Mucosa of descending colon (tissue), 3 donors: ENCODE measurements at regions not wholly inside any gene's neighbourhood (a gene's known extent, or its start where the extent isn't known, plus 50 kb on each side); places are given as distances from the start of the nearest gene placed in this dataset.

Experiments used
- ATAC-seq: fragments of 200-7000 bp; cut with Tn5 transposase; one replicate; pipeline ENCODE4 v1.9.1; 2020; ENCODE audit warnings: mild to moderate bottlenecking, moderate library complexity
- DNase-seq, 3 donors: peaks; one replicate each; pipeline ENCODE4 v3.0.0-alpha.2; 2020
- H3K36me3 ChIP-seq: fragments of 200-600 bp; one replicate; pipeline ENCODE4 v1.8.0; 2021; ENCODE audit warnings: low read depth, mild to moderate bottlenecking
- H3K4me1 ChIP-seq: fragments of 200-600 bp; one replicate; pipeline ENCODE4 v1.8.0; 2021; ENCODE audit warnings: low read depth, mild to moderate bottlenecking
- H3K4me3 ChIP-seq: fragments of 200-600 bp; one replicate; pipeline ENCODE4 v1.8.0; 2021; ENCODE audit warnings: mild to moderate bottlenecking
- H3K9me3 ChIP-seq: fragments of 200-600 bp; one replicate; pipeline ENCODE4 v1.8.0; 2021; ENCODE audit warnings: mild to moderate bottlenecking
- CTCF ChIP-seq: fragments of 200-600 bp; IDR thresholded peaks from one replicate; pipeline ENCODE4 v1.8.0; 2022; ENCODE audit warnings: antibody characterized with exemption, mild to moderate bottlenecking
- intact Hi-C, 2 donors: fragments of 100-400 bp; cut with DNase I in 1 of 2; cut with micrococcal nuclease in 1 of 2; formaldehyde crosslinking; loops; one replicate each; pipeline versions ENCODE4 v1.11.0 to v1.11.1; 2022; cut with DNase I, micrococcal nuclease
- donor health status: DM: no; HTN: no; CAD: no; lungs with moderate emphysema.
- donor health status: DM: no; HTN: no; CAD: no.
- donor health status: DM: no; HTN: yes; CAD: no.

- H3K4me3 ChIP-seq = no peak overlapping the region
- no peaks in the 10 kb centered on the region for H3K36me3 ChIP-seq
- H3K9me3 ChIP-seq = no peaks in the 10 kb centered on the region
- ATAC-seq (no peak), DNase-seq (no peak)
- H3K4me1 ChIP-seq = no peaks in the 10 kb centered on the region
- no peak for TF ChIP-seq CTCF
- intact Hi-C loops = no loop called here
Observed at GRCh38 chr2:219929835-219930234, 302.4 kb downstream of the SLC4A3 start.

GRCh38 chr2:219939647-219940046 is 312.2 kb downstream of the SLC4A3 start:
- Histone ChIP-seq H3K36me3 (no peaks in the 10 kb centered on the region), H3K9me3 (no peaks in the 10 kb centered on the region), H3K4me1 (no peaks in the 10 kb centered on the region), H3K4me3 (no peak overlapping the region)
- ATAC-seq (no peak), DNase-seq (no peak)
- intact Hi-C loops = no loop called here
- no peak for TF ChIP-seq CTCF

- no peak for DNase-seq
- intact Hi-C loops = no loop called here
- no peak for TF ChIP-seq CTCF
- H3K9me3 ChIP-seq = no peaks in the 10 kb centered on the region
- no peak overlapping the region for H3K4me3 ChIP-seq
- no peaks in the 10 kb centered on the region for H3K36me3 ChIP-seq
- H3K4me1 ChIP-seq = no peaks in the 10 kb centered on the region
- no peak for ATAC-seq
Observed at GRCh38 chr2:219944866-219945265, 317.4 kb downstream of the SLC4A3 start.

- Histone ChIP-seq H3K4me3 (no peak overlapping the region), H3K9me3 (no peaks in the 10 kb centered on the region), H3K4me1 (no peaks in the 10 kb centered on the region), H3K36me3 (no peaks in the 10 kb centered on the region)
- DNase-seq = no peak
- no peak for TF ChIP-seq CTCF
- intact Hi-C loops = no loop called here
- no peak for ATAC-seq
Observed at GRCh38 chr2:219946021-219946420, 318.6 kb downstream of the SLC4A3 start.

GRCh38 chr2:219946529-219946928 is 319.1 kb downstream of the SLC4A3 start:
- Histone ChIP-seq H3K9me3 (no peaks in the 10 kb centered on the region), H3K36me3 (no peaks in the 10 kb centered on the region), H3K4me1 (no peaks in the 10 kb centered on the region), H3K4me3 (no peak overlapping the region)
- intact Hi-C loops = no loop called here
- ATAC-seq (no peak), DNase-seq (no peak)
- no peak for TF ChIP-seq CTCF

GRCh38 chr2:219947575-219947974 is 320.1 kb downstream of the SLC4A3 start:
- Histone ChIP-seq H3K4me1 (no peaks in the 10 kb centered on the region), H3K9me3 (no peaks in the 10 kb centered on the region), H3K4me3 (no peak overlapping the region), H3K36me3 (no peaks in the 10 kb centered on the region)
- intact Hi-C loops = no loop called here
- no peak for TF ChIP-seq CTCF
- ATAC-seq (no peak), DNase-seq (no peak)
